H1 (cell line): ENCODE measurements at regions not wholly inside any gene's neighbourhood (a gene's known extent, or its start where the extent isn't known, plus 50 kb on each side); places are given as distances from the start of the nearest gene placed in this dataset.

Source experiments
- CHD2 ChIP-seq: IDR thresholded peaks from 2 replicates; pipeline ENCODE4 v1.6.1; 2012; ENCODE audit warnings: low read length, improper control_type of control experiment
- EP300 ChIP-seq, 2 experiments: IDR thresholded peaks; 1 replicate in 1 of 2; 2 replicates in 1 of 2; pipeline ENCODE4 v1.6.1; 2011 to 2012; ENCODE audit warnings: low read depth in 2 of 2, low read length in 2 of 2, mild to moderate bottlenecking in 2 of 2, borderline replicate concordance in 1 of 2, inconsistent platforms in 1 of 2, moderate library complexity in 1 of 2
- EZH2 ChIP-seq: fragments of 200-600 bp; sonication (generic); IDR thresholded peaks from 2 replicates; pipeline ENCODE4 v1.7.1; 2012; ENCODE audit warnings: low read depth, mild to moderate bottlenecking, moderate library complexity, low read length, inconsistent platforms; ENCODE audit not compliant: severe bottlenecking
- POLR2A ChIP-seq, 2 experiments: IDR thresholded peaks; 1 replicate in 1 of 2; 2 replicates in 1 of 2; pipeline ENCODE4 v1.6.1; 2011; ENCODE audit warnings: low read depth in 2 of 2, low read length in 2 of 2, mild to moderate bottlenecking in 2 of 2; ENCODE audit errors: control extremely low read depth in 1 of 2
- POLR2AphosphoS5 ChIP-seq: IDR thresholded peaks from 2 replicates; pipeline ENCODE4 v1.6.1; 2011; ENCODE audit warnings: low read depth, low read length
- RBBP5 ChIP-seq: IDR thresholded peaks from 2 replicates; pipeline ENCODE4 v1.7.1; 2012; ENCODE audit warnings: low read depth, mild to moderate bottlenecking, inconsistent platforms, low read length, moderate library complexity, borderline replicate concordance
- SIN3A ChIP-seq, 2 experiments: IDR thresholded peaks in 1 of 2; conservative IDR thresholded peaks in 1 of 2; 2 replicates each; pipeline ENCODE4 v1.6.1; 2011 to 2012; ENCODE audit warnings: low read length in 2 of 2, improper control_type of control experiment in 1 of 2, low read depth in 1 of 2, mild to moderate bottlenecking in 1 of 2
- TAF1 ChIP-seq: IDR thresholded peaks from 2 replicates; pipeline ENCODE4 v1.6.1; 2011; ENCODE audit warnings: mild to moderate bottlenecking, low read depth, low read length
- TCF12 ChIP-seq: IDR thresholded peaks from 2 replicates; pipeline ENCODE4 v1.6.1; 2011; ENCODE audit warnings: low read depth, mild to moderate bottlenecking, low read length
- ZNF274 ChIP-seq: IDR thresholded peaks from 2 replicates; pipeline ENCODE4 v1.7.0; 2012; ENCODE audit warnings: low read length, borderline replicate concordance; ENCODE audit errors: extremely low read depth
- TF ChIP-seq, protein P1 (sequence below), 3 experiments: IDR thresholded peaks; 1 replicate in 2 of 3; 2 replicates in 1 of 3; pipeline versions ENCODE4 v1.5.1 to v1.6.1; 2011; ENCODE audit warnings: low read length in 3 of 3, mild to moderate bottlenecking in 3 of 3, inconsistent platforms in 2 of 3, low read depth in 1 of 3, moderate library complexity in 1 of 3; ENCODE audit not compliant: insufficient read depth in 1 of 3; ENCODE audit errors: control extremely low read depth in 1 of 3
- TF ChIP-seq, protein P2 (sequence below): IDR thresholded peaks from 2 replicates; pipeline ENCODE4 v1.6.1; 2011; ENCODE audit warnings: low read length, improper control_type of control experiment
- TF ChIP-seq, protein P3 (sequence below): IDR thresholded peaks from 2 replicates; pipeline ENCODE4 v1.6.1; 2011; ENCODE audit warnings: low read depth, mild to moderate bottlenecking, low read length; ENCODE audit not compliant: insufficient read depth
- TF ChIP-seq, protein P4 (sequence below): IDR thresholded peaks from 2 replicates; pipeline ENCODE4 v1.6.1; 2012; ENCODE audit warnings: inconsistent platforms

DNA sequence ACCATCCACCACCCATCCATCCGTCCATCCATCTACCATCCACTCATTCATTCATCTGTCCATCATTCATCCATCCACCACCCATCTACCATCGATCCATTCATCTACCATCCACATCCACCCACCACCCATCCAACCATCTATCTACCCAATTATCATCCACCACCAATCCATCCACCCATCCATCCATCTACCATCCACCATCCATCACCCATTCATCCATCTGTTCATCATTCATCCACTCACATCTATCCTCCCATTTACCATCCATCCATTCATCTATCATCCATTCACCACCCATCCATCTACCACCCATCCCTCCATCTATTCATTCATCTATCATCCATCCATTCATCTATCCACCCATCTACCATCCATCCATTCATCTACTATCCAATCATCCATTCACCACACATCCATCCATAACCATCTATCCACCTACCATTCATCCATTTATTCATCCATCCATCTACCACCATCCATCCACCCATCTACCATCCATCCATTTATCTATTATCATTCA lies 188.8 kb downstream of the JCAD start:
- TF ChIP-seq, protein P1, sequence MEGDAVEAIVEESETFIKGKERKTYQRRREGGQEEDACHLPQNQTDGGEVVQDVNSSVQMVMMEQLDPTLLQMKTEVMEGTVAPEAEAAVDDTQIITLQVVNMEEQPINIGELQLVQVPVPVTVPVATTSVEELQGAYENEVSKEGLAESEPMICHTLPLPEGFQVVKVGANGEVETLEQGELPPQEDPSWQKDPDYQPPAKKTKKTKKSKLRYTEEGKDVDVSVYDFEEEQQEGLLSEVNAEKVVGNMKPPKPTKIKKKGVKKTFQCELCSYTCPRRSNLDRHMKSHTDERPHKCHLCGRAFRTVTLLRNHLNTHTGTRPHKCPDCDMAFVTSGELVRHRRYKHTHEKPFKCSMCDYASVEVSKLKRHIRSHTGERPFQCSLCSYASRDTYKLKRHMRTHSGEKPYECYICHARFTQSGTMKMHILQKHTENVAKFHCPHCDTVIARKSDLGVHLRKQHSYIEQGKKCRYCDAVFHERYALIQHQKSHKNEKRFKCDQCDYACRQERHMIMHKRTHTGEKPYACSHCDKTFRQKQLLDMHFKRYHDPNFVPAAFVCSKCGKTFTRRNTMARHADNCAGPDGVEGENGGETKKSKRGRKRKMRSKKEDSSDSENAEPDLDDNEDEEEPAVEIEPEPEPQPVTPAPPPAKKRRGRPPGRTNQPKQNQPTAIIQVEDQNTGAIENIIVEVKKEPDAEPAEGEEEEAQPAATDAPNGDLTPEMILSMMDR (IDR thresholded peaks at IDR 0.05; ENCODE audit: control extremely low read depth in 1 of 3, insufficient read depth in 1 of 3, low read depth in 1 of 3, low read length in 3 of 3), result no peak
- TF ChIP-seq, protein P2, sequence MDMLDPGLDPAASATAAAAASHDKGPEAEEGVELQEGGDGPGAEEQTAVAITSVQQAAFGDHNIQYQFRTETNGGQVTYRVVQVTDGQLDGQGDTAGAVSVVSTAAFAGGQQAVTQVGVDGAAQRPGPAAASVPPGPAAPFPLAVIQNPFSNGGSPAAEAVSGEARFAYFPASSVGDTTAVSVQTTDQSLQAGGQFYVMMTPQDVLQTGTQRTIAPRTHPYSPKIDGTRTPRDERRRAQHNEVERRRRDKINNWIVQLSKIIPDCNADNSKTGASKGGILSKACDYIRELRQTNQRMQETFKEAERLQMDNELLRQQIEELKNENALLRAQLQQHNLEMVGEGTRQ, result no peak
- TF ChIP-seq RBBP5 (no peak), TAF1 (no peak), POLR2AphosphoS5 (no peak), POLR2A (IDR thresholded peaks at IDR 0.05; ENCODE audit: control extremely low read depth in 1 of 2, low read depth in 2 of 2, low read length in 2 of 2) (no peak), ZNF274 (no peak), EP300 (IDR thresholded peaks at IDR 0.05; ENCODE audit: borderline replicate concordance in 1 of 2, low read depth in 2 of 2, low read length in 2 of 2) (no peak), SIN3A (conservative IDR thresholded peaks at IDR 0.05 in 1 of 2, IDR thresholded peaks at IDR 0.05 in 1 of 2; ENCODE audit: low read depth in 1 of 2, low read length in 2 of 2) (no peak), CHD2 (no peak), TCF12 (no peak), EZH2 (no peak)
- TF ChIP-seq, protein P3, sequence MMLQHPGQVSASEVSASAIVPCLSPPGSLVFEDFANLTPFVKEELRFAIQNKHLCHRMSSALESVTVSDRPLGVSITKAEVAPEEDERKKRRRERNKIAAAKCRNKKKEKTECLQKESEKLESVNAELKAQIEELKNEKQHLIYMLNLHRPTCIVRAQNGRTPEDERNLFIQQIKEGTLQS, result no peak
- TF ChIP-seq, protein P4, sequence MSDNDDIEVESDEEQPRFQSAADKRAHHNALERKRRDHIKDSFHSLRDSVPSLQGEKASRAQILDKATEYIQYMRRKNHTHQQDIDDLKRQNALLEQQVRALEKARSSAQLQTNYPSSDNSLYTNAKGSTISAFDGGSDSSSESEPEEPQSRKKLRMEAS, result no peak
